Adrenal gland (tissue), 9 donors: ENCODE measurements at regions not wholly inside any gene's neighbourhood (a gene's known extent, or its start where the extent isn't known, plus 50 kb on each side); places are given as distances from the start of the nearest gene placed in this dataset.

Experiments used
- DNase-seq, 7 donors: peaks; one replicate each; pipeline ENCODE4 v3.0.0-alpha.2; 2019 to 2020
- H3K27ac ChIP-seq, 5 donors: fragments of 200-600 bp; sonication (generic) in 4 of 5; 1 replicate in 3 of 5; 2 replicates in 2 of 5; pipeline versions ENCODE4 v1.5.1 to v1.8.0; 2016 to 2020; ENCODE audit warnings: mild to moderate bottlenecking in 1 of 5
- H3K27me3 ChIP-seq: fragments of 200-600 bp; 2 replicates; pipeline ENCODE4 v1.8.0; 2021
- H3K36me3 ChIP-seq, 2 donors: fragments of 200-600 bp; replicated peaks in 1 of 2; 1 replicate in 1 of 2; 2 replicates in 1 of 2; pipeline versions ENCODE4 v1.5.1 to v1.8.0; 2018 to 2022
- H3K4me1 ChIP-seq, 2 donors: fragments of 200-600 bp; replicated peaks in 1 of 2; 1 replicate in 1 of 2; 2 replicates in 1 of 2; pipeline versions ENCODE4 v1.5.1 to v1.8.0; 2018 to 2021
- H3K4me3 ChIP-seq, 4 donors: fragments of 200-600 bp; sonication (generic) in 3 of 4; one replicate each; pipeline ENCODE4 v1.5.1; 2016 to 2018
- H3K9me3 ChIP-seq, 3 donors: fragments of 200-600 bp; sonication (generic) in 1 of 3; replicated peaks in 1 of 3; 1 replicate in 2 of 3; 2 replicates in 1 of 3; pipeline versions ENCODE4 v1.5.1 to v1.8.0; 2016 to 2021
- POLR2A ChIP-seq, 2 donors: fragments of 450-650 bp; IDR thresholded peaks; one replicate each; pipeline ENCODE4 v1.6.1; 2017; ENCODE audit warnings: antibody characterized with exemption in 2 of 2, mild to moderate bottlenecking in 2 of 2, moderate library complexity in 1 of 2
- WGBS, 4 donors: extraction: QIAGEN DNeasy Blood & Tissue Kit in 2 of 4; methylation state at CpG; one replicate each; pipeline versions ENCODE4 v1.1.5 to v1.1.7; 2013 to 2017; 5-methylcytosine and 5-hydroxymethylcytosine counted together
- intact Hi-C, 2 donors: fragments of 100-400 bp; cut with DNase I; formaldehyde crosslinking; loops; one replicate each; pipeline versions ENCODE4 v1.14.1 to v1.15.0; 2022 to 2023
- TF ChIP-seq, protein P1 (sequence below), 6 experiments: fragments of 450-650 bp in 4 of 6; fragments of 200-600 bp in 2 of 6; sonication (generic) in 1 of 6; IDR thresholded peaks; 1 replicate in 5 of 6; 2 replicates in 1 of 6; pipeline versions ENCODE4 v1.5.1 to v1.8.0; 2016 to 2021; ENCODE audit warnings: antibody characterized with exemption in 6 of 6, mild to moderate bottlenecking in 2 of 6, moderate library complexity in 1 of 6
- donor health status: healthy with polysubstance abuse.
- donor health status: Bipolar disorder and iron deficiency.
- donor health status: DM: yes; HTN: yes; CAD: no.
- donor health status: DM: no; HTN: no; CAD: no.
- donor health status: DM: no; HTN: no; CAD: no.

- Histone ChIP-seq H3K27me3 (peaks cover 8% of the 10 kb centered on the region), H3K9me3 (no peaks in the 10 kb centered on the region), H3K27ac (no peak overlapping the region), H3K4me1 (no peaks in the 10 kb centered on the region), H3K36me3 (no peaks in the 10 kb centered on the region), H3K4me3 (no peak overlapping the region)
- intact Hi-C loops: no loop called here
- no peak for DNase-seq
- TF ChIP-seq, protein P1, sequence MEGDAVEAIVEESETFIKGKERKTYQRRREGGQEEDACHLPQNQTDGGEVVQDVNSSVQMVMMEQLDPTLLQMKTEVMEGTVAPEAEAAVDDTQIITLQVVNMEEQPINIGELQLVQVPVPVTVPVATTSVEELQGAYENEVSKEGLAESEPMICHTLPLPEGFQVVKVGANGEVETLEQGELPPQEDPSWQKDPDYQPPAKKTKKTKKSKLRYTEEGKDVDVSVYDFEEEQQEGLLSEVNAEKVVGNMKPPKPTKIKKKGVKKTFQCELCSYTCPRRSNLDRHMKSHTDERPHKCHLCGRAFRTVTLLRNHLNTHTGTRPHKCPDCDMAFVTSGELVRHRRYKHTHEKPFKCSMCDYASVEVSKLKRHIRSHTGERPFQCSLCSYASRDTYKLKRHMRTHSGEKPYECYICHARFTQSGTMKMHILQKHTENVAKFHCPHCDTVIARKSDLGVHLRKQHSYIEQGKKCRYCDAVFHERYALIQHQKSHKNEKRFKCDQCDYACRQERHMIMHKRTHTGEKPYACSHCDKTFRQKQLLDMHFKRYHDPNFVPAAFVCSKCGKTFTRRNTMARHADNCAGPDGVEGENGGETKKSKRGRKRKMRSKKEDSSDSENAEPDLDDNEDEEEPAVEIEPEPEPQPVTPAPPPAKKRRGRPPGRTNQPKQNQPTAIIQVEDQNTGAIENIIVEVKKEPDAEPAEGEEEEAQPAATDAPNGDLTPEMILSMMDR (IDR thresholded peaks at IDR 0.05): no peak
- TF ChIP-seq POLR2A (IDR thresholded peaks at IDR 0.05): no peak
- 69 to 76% (median 73%) methylated on average over 13 of the region's 13 CpGs for WGBS, 4 donors
Measured at GRCh38 chr17:5883775-5884665, 186.2 kb upstream of the WSCD1 start.

- WGBS, 4 donors: 74 to 85% (median 83%) methylated on average over 3 to 4 of the region's 4 CpGs
- TF ChIP-seq, protein P1 (IDR thresholded peaks at IDR 0.05): no peak
- TF ChIP-seq POLR2A (IDR thresholded peaks at IDR 0.05): no peak
Measured at GRCh38 chr17:5885336-5885735, 184.8 kb upstream of the WSCD1 start.

DNA sequence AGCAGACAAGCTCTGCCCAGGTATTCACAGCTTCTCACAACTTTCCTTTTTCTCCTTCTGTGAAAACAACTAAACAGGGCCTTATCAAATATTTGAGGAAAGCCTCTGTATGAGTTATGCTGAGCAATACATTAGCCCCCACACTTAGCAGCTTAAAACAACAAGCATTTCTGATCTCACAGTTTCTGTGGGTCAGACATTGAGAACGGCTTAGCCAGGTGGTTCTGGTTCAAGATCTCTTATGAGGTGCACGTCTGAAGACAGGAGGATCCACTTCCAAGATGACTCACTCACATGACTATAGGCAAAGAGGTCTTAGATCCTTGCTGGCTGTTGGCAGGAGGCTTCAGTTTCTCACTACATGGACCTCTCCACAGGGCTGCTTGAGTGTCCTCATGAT is 181.4 kb upstream of the WSCD1 start:
- 31 to 68% (median 62%) methylated on average over 2 of the region's 2 CpGs for WGBS, 4 donors
- peaks cover 19% of the 10 kb centered on the region for H3K27me3 ChIP-seq

More at GRCh38 chr17:5885336-5885735, 184.8 kb upstream of the WSCD1 start:
- Histone ChIP-seq H3K27ac (no peak overlapping the region), H3K27me3 (peaks cover 9% of the 10 kb centered on the region), H3K36me3 (no peaks in the 10 kb centered on the region), H3K4me1 (no peaks in the 10 kb centered on the region), H3K4me3 (no peak overlapping the region), H3K9me3 (no peaks in the 10 kb centered on the region)
- intact Hi-C loops: no loop called here
- no peak for DNase-seq

DNA sequence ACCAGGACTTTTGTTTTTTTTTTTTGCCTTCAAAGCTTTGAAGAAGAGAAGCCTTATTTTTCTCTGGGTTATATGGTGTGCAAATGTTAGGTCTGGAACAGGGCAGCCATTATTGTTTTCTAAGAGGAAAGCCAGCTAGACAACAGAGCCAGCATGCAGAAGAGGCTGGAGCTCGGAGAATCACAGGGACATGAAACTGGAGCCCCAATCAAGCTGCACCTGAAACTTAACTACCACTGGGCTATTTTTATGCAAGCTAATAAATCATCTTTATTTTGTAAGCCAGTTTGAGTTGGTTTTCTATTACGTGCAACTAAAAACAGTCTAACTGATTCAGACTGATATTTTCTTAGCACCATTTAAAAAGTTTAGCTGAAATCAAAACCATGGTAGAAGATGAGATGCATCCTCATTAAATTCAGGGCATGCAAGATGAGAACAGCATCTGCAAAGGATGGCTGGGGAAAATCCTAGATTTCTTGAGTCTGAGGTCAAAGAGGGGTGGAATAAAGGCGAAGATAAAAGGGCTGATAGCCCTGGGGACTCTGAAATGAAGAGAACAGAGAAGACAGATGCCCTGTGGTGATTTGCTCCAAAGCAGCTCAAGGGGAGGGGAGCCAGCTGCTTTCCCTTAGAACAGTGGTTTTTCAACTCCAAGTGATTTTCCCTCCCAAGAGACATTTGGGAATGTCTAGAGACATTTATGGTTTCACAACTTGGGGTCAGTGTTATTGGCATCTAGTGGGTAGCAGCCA is 177.1 kb upstream of the WSCD1 start:
- H3K27ac ChIP-seq: no peak overlapping the region
- 18 to 43% (median 36%) methylated on average over 3 of the region's 3 CpGs for WGBS, 4 donors
- TF ChIP-seq POLR2A (IDR thresholded peaks at IDR 0.05): no peak
- TF ChIP-seq, protein P1 (IDR thresholded peaks at IDR 0.05): no peak
- no peaks in the 10 kb centered on the region for H3K36me3 ChIP-seq
- no peaks in the 10 kb centered on the region for H3K4me1 ChIP-seq
- no peak for DNase-seq
- no peak overlapping the region for H3K4me3 ChIP-seq
- intact Hi-C loops: no loop called here
- H3K9me3 ChIP-seq: no peaks in the 10 kb centered on the region
- H3K27me3 ChIP-seq: peaks cover 16% of the 10 kb centered on the region

More for the DNA sequence above, 181.4 kb upstream of the WSCD1 start:
- Histone ChIP-seq H3K36me3 (no peaks in the 10 kb centered on the region), H3K27ac (no peak overlapping the region), H3K4me1 (no peaks in the 10 kb centered on the region), H3K9me3 (no peaks in the 10 kb centered on the region), H3K4me3 (no peak overlapping the region)
- no peak for TF ChIP-seq POLR2A (IDR thresholded peaks at IDR 0.05)
- TF ChIP-seq, protein P1 (IDR thresholded peaks at IDR 0.05): no peak
- DNase-seq: no peak
- intact Hi-C loops: no loop called here
